ENCODE measurements at regions not wholly inside any gene's neighbourhood (a gene's known extent, or its start where the extent isn't known, plus 50 kb on each side); places are given as distances from the start of the nearest gene placed in this dataset.

- no peak for TF ChIP-seq CTCF (IDR thresholded peaks at IDR 0.05; ENCODE audit: insufficient read depth, low read depth, low read length)
- TF ChIP-seq EZH2 (IDR thresholded peaks at IDR 0.05; ENCODE audit: insufficient read depth, low read length), result no peak
Measured at GRCh38 chr18:41659438-41660130, 295.4 kb upstream of the PIK3C3 start.
